ENCODE measurements at regions not wholly inside any gene's neighbourhood (a gene's known extent, or its start where the extent isn't known, plus 50 kb on each side); places are given as distances from the start of the nearest gene placed in this dataset.

GRCh38 chrX:4059893-4060292 lies 346.4 kb upstream of the PRKX start:
- no peak overlapping the region for H3K9ac ChIP-seq (ENCODE audit: low read depth in 1 of 2, low read length in 2 of 2)
- no peaks in the 10 kb centered on the region for H3K36me3 ChIP-seq (ENCODE audit: control insufficient read depth in 4 of 4, insufficient read depth in 3 of 4, low read depth in 1 of 4, low read length in 3 of 4)
- H3K4me1 ChIP-seq (ENCODE audit: control insufficient read depth in 4 of 4, insufficient read depth in 4 of 4, low read length in 3 of 4): no peaks in the 10 kb centered on the region
- H3K27ac ChIP-seq (ENCODE audit: low read depth in 1 of 2, low read length in 2 of 2): no peak overlapping the region
- no peak overlapping the region for H3K4me3 ChIP-seq (ENCODE audit: low read depth in 1 of 3, low read length in 3 of 3)
- TF ChIP-seq CTCF (IDR thresholded peaks at IDR 0.05; ENCODE audit: low read depth, low read length, missing input control): no peak
- TF ChIP-seq FOXA1 (IDR thresholded peaks at IDR 0.05): no peak
- no peak for TF ChIP-seq ATF3 (IDR thresholded peaks at IDR 0.05)
- no peak for TF ChIP-seq EGR1 (IDR thresholded peaks at IDR 0.05; ENCODE audit: low read depth in 2 of 2)
- TF ChIP-seq JUND (IDR thresholded peaks at IDR 0.05): no peak
- TF ChIP-seq NR2F2 (IDR thresholded peaks at IDR 0.05): no peak
- TF ChIP-seq GABPA (IDR thresholded peaks at IDR 0.05 in 1 of 2, conservative IDR thresholded peaks at IDR 0.05 in 1 of 2): no peak
- DNase-seq (ENCODE audit: low spot score): no peak
- H3K9me3 ChIP-seq (ENCODE audit: control insufficient read depth in 4 of 4, low read length in 3 of 4): no peaks in the 10 kb centered on the region
- 67% methylated on average over 2 of the region's 2 CpGs for WGBS
- H3K27me3 ChIP-seq (ENCODE audit: control insufficient read depth in 4 of 4, insufficient read depth in 4 of 4, low read length in 3 of 4): no peaks in the 10 kb centered on the region

- TF ChIP-seq CTCF (IDR thresholded peaks at IDR 0.05; ENCODE audit: low read depth, low read length, missing input control): no peak
- TF ChIP-seq EGR1 (IDR thresholded peaks at IDR 0.05; ENCODE audit: low read depth in 2 of 2): no peak
- TF ChIP-seq REST (IDR thresholded peaks at IDR 0.05): no peak
- TF ChIP-seq RXRA (IDR thresholded peaks at IDR 0.05): no peak
- no peak for TF ChIP-seq JUND (IDR thresholded peaks at IDR 0.05)
- TF ChIP-seq ZBTB33 (IDR thresholded peaks at IDR 0.05): no peak
- Histone ChIP-seq H3K4me1 (ENCODE audit: control insufficient read depth in 4 of 4, insufficient read depth in 4 of 4, low read length in 3 of 4) (no peaks in the 10 kb centered on the region), H3K27ac (ENCODE audit: low read depth in 1 of 2, low read length in 2 of 2) (no peak overlapping the region), H3K9ac (ENCODE audit: low read depth in 1 of 2, low read length in 2 of 2) (no peak overlapping the region), H3K9me3 (ENCODE audit: control insufficient read depth in 4 of 4, low read length in 3 of 4) (peaks cover 0 to 3% (median 0%) of the 10 kb centered on the region in 4 donors), H3K27me3 (ENCODE audit: control insufficient read depth in 4 of 4, insufficient read depth in 4 of 4, low read length in 3 of 4) (no peaks in the 10 kb centered on the region), H3K36me3 (ENCODE audit: control insufficient read depth in 4 of 4, insufficient read depth in 3 of 4, low read depth in 1 of 4, low read length in 3 of 4) (no peaks in the 10 kb centered on the region), H3K4me3 (ENCODE audit: low read depth in 1 of 3, low read length in 3 of 3) (no peak overlapping the region)
- no peak for DNase-seq (ENCODE audit: low spot score)
- 61% methylated on average over 6 of the region's 6 CpGs for WGBS
Measured at GRCh38 chrX:4043951-4044350, 330.5 kb upstream of the PRKX start.

Data from liver (tissue), 8 donors.